IMR-90 (cell line): ENCODE measurements at regions not wholly inside any gene's neighbourhood (a gene's known extent, or its start where the extent isn't known, plus 50 kb on each side); places are given as distances from the start of the nearest gene placed in this dataset.

Experiments
- CEBPB ChIP-seq: IDR thresholded peaks from 2 replicates; pipeline ENCODE4 v1.6.1; 2012; ENCODE audit warnings: low read depth, low read length, improper control_type of control experiment
- FOS ChIP-seq: fragments of 150-350 bp; IDR thresholded peaks from 2 replicates; pipeline ENCODE4 v1.6.1; 2016; ENCODE audit warnings: low read depth, low read length
- MAZ ChIP-seq: IDR thresholded peaks from 2 replicates; pipeline ENCODE4 v1.6.1; 2012; ENCODE audit warnings: low read depth, mild to moderate bottlenecking, low read length, improper control_type of control experiment, moderate library complexity, borderline replicate concordance
- NFE2L2 ChIP-seq: fragments of 150-350 bp; IDR thresholded peaks from 2 replicates; pipeline ENCODE4 v1.6.1; 2016; ENCODE audit warnings: low read depth, mild to moderate bottlenecking, low read length
- POLR2A ChIP-seq: IDR thresholded peaks from 2 replicates; pipeline ENCODE4 v1.6.1; 2012; ENCODE audit warnings: mild to moderate bottlenecking, low read depth, low read length
- RAD21 ChIP-seq: IDR thresholded peaks from 2 replicates; pipeline ENCODE4 v1.6.1; 2012; ENCODE audit warnings: low read length, improper control_type of control experiment
- RCOR1 ChIP-seq: IDR thresholded peaks from 2 replicates; pipeline ENCODE4 v1.6.1; 2012; ENCODE audit warnings: mild to moderate bottlenecking, low read length, improper control_type of control experiment; ENCODE audit not compliant: insufficient replicate concordance
- RFX5 ChIP-seq: IDR thresholded peaks from 2 replicates; pipeline ENCODE4 v1.8.0; 2012; ENCODE audit warnings: low read depth, mild to moderate bottlenecking, low read length, moderate library complexity
- SMC3 ChIP-seq: fragments of 150-350 bp; IDR thresholded peaks from 2 replicates; pipeline ENCODE4 v1.6.1; 2016; ENCODE audit warnings: low read depth, mild to moderate bottlenecking, antibody characterized with exemption, low read length, moderate library complexity
- TF ChIP-seq, protein P1 (sequence below): conservative IDR thresholded peaks from 2 replicates; pipeline ENCODE4 v1.5.1; 2012; ENCODE audit warnings: mild to moderate bottlenecking, low read depth, low read length, improper control_type of control experiment
- TF ChIP-seq, protein P2 (sequence below): fragments of 150-350 bp; IDR thresholded peaks from 2 replicates; pipeline ENCODE4 v1.6.1; 2017; ENCODE audit warnings: mild to moderate bottlenecking, antibody characterized with exemption, low read length, low read depth

DNA sequence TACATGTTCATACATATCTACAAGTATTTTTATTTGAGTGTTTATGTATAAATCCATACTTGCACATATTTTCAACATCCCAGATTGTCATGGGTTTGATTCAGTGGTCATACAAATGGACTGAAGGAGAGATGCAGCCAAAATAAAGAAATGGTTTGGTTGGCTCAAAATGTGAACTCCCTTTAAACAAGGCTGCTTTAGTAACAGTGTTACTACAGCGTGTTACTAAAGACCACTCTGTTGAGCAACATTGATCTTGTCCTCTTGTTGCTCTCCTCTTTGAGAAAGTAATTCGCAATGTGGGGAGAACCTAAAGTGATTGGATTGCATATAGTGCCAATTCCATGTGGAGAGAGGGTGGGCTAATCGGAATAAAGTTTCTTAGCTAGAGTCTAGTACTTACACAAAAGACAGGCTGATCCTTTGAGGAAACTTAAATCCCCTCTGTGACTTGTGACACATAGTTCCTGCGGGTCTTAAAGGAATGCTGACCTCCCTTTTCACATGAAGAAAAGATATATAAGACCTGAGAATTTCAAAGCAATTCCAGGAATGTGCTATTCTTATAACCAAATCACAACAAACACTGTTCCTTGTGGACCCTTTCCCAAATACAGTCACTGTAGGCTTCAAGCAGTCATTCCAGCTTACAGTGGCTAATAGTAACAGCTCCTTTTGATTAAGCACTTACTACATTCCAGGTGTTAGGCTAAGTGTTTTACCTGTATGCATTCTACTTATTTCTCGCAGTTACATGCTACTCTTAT, 144.3 kb downstream of the FZD1 start:
- no peak for TF ChIP-seq POLR2A
- TF ChIP-seq, protein P1, sequence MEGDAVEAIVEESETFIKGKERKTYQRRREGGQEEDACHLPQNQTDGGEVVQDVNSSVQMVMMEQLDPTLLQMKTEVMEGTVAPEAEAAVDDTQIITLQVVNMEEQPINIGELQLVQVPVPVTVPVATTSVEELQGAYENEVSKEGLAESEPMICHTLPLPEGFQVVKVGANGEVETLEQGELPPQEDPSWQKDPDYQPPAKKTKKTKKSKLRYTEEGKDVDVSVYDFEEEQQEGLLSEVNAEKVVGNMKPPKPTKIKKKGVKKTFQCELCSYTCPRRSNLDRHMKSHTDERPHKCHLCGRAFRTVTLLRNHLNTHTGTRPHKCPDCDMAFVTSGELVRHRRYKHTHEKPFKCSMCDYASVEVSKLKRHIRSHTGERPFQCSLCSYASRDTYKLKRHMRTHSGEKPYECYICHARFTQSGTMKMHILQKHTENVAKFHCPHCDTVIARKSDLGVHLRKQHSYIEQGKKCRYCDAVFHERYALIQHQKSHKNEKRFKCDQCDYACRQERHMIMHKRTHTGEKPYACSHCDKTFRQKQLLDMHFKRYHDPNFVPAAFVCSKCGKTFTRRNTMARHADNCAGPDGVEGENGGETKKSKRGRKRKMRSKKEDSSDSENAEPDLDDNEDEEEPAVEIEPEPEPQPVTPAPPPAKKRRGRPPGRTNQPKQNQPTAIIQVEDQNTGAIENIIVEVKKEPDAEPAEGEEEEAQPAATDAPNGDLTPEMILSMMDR: no peak
- TF ChIP-seq FOS: no peak
- TF ChIP-seq RAD21: no peak
- no peak for TF ChIP-seq NFE2L2
- TF ChIP-seq RFX5: no peak
- TF ChIP-seq, protein P2, sequence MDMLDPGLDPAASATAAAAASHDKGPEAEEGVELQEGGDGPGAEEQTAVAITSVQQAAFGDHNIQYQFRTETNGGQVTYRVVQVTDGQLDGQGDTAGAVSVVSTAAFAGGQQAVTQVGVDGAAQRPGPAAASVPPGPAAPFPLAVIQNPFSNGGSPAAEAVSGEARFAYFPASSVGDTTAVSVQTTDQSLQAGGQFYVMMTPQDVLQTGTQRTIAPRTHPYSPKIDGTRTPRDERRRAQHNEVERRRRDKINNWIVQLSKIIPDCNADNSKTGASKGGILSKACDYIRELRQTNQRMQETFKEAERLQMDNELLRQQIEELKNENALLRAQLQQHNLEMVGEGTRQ: no peak
- TF ChIP-seq CEBPB: no peak
- no peak for TF ChIP-seq SMC3
- TF ChIP-seq MAZ: no peak
- TF ChIP-seq RCOR1: no peak
